H1 (cell line): ENCODE measurements at regions not wholly inside any gene's neighbourhood (a gene's known extent, or its start where the extent isn't known, plus 50 kb on each side); places are given as distances from the start of the nearest gene placed in this dataset.

Source experiments
- CTCF ChIA-PET: fragments of 300-600 bp; sonication (Branson Sonifier 250); formaldehyde crosslinking; loops from one replicate; lab custom pipeline; 2021; ENCODE audit not compliant: partially characterized antibody; lab: Charles Lee
- POLR2A ChIA-PET: fragments of 300-600 bp; sonication (Branson Sonifier 250); formaldehyde crosslinking; loops from one replicate; lab custom pipeline; 2021; ENCODE audit warnings: inconsistent platforms; ENCODE audit not compliant: partially characterized antibody; lab: Charles Lee
- DNase-seq, 2 experiments: peaks; one replicate each; pipeline versions ENCODE4 v3.0.0 to v3.0.0-alpha.2; 2010 to 2022; ENCODE audit warnings: low spot score in 2 of 2, low read depth in 1 of 2, mixed read lengths in 1 of 2
- FAIRE-seq: peaks from 2 replicates; lab custom pipeline; 2011; peaks lifted over from hg19 to GRCh38; lab: Jason Lieb, UNC
- H2AFZ ChIP-seq: 2 replicates; pipeline ENCODE4 v1.8.1; 2012; ENCODE audit warnings: low read length, inconsistent platforms
- H2AK5ac ChIP-seq: 2 replicates; pipeline ENCODE4 v1.6.1; 2013; ENCODE audit warnings: low read depth, low read length
- H2BK120ac ChIP-seq: replicated peaks from 2 replicates; pipeline ENCODE3; 2013; ENCODE audit warnings: low read depth, low read length, inconsistent platforms
- H2BK12ac ChIP-seq: 2 replicates; pipeline ENCODE4 v1.6.1; 2013; ENCODE audit warnings: low read depth, low read length
- H2BK15ac ChIP-seq: 2 replicates; pipeline ENCODE4 v1.6.1; 2013; ENCODE audit warnings: low read length
- H2BK20ac ChIP-seq: 2 replicates; pipeline ENCODE4 v1.6.1; 2013; ENCODE audit warnings: low read length
- H2BK5ac ChIP-seq: 2 replicates; pipeline ENCODE4 v1.6.1; 2013; ENCODE audit warnings: low read depth, low read length
- H3K14ac ChIP-seq: 2 replicates; pipeline ENCODE4 v1.6.1; 2013; ENCODE audit warnings: inconsistent platforms; ENCODE audit not compliant: insufficient read length
- H3K18ac ChIP-seq: 2 replicates; pipeline ENCODE4 v1.6.1; 2013; ENCODE audit warnings: low read length; ENCODE audit errors: extremely low read depth
- H3K23ac ChIP-seq: 2 replicates; pipeline ENCODE4 v1.6.1; 2013; ENCODE audit warnings: inconsistent platforms; ENCODE audit not compliant: insufficient read length
- H3K23me2 ChIP-seq: 2 replicates; pipeline ENCODE4 v1.6.1; 2013; ENCODE audit warnings: low read depth, low read length
- H3K27ac ChIP-seq: 2 replicates; pipeline ENCODE4 v1.6.1; 2011; ENCODE audit warnings: low read depth, low read length, inconsistent platforms
- H3K27me3 ChIP-seq, 4 experiments: replicated peaks in 1 of 4; 1 replicate in 1 of 4; 2 replicates in 3 of 4; pipeline versions ENCODE4 v1.6.1 to v1.8.1; 2011 to 2013; ENCODE audit warnings: low read length in 3 of 4, mild to moderate bottlenecking in 3 of 4, inconsistent platforms in 2 of 4, mixed read lengths in 2 of 4, moderate library complexity in 1 of 4; ENCODE audit not compliant: control insufficient read depth in 3 of 4, insufficient read depth in 3 of 4; ENCODE audit errors: extremely low read depth in 1 of 4
- H3K36me3 ChIP-seq, 4 experiments: 2 replicates each; pipeline versions ENCODE4 v1.6.1 to v1.8.1; 2011 to 2013; ENCODE audit warnings: mild to moderate bottlenecking in 4 of 4, low read length in 3 of 4, moderate library complexity in 2 of 4, control low read depth in 1 of 4, inconsistent platforms in 1 of 4; ENCODE audit not compliant: insufficient read depth in 4 of 4, control insufficient read depth in 2 of 4
- H3K4ac ChIP-seq: replicated peaks from 2 replicates; pipeline ENCODE3; 2013; ENCODE audit warnings: low read length, low read depth, mixed read lengths, inconsistent platforms; ENCODE audit not compliant: insufficient read length
- H3K4me1 ChIP-seq, 4 experiments: replicated peaks in 1 of 4; 1 replicate in 1 of 4; 2 replicates in 3 of 4; pipeline versions ENCODE4 v1.6.1 to v1.8.1; 2011 to 2013; ENCODE audit warnings: low read length in 3 of 4, inconsistent platforms in 2 of 4, mixed read lengths in 1 of 4; ENCODE audit not compliant: insufficient read depth in 4 of 4, control insufficient read depth in 3 of 4
- H3K4me2 ChIP-seq, 2 experiments: 2 replicates each; pipeline versions ENCODE4 v1.6.1 to v1.8.1; 2011 to 2013; ENCODE audit warnings: low read depth in 2 of 2, low read length in 2 of 2, control low read depth in 1 of 2, inconsistent platforms in 1 of 2, mild to moderate bottlenecking in 1 of 2; ENCODE audit not compliant: insufficient read depth in 1 of 2
- H3K4me3 ChIP-seq, 4 experiments: fragments of 200-600, 300-600 bp in 1 of 4; sonication (generic), shearing (Covaris generic), sonication (Bioruptor Twin) in 1 of 4; 2 replicates each; pipeline versions ENCODE4 v1.5.1 to v1.8.1; 2011 to 2016; ENCODE audit warnings: low read length in 4 of 4, low read depth in 3 of 4, control low read depth in 2 of 4, inconsistent platforms in 2 of 4, mild to moderate bottlenecking in 2 of 4, mixed read lengths in 1 of 4, moderate library complexity in 1 of 4; ENCODE audit not compliant: insufficient read depth in 2 of 4; ENCODE audit errors: extremely low read depth in 1 of 4
- H3K56ac ChIP-seq: replicated peaks from 2 replicates; pipeline ENCODE3; 2013; ENCODE audit warnings: low read depth, mild to moderate bottlenecking, mixed read lengths, low read length, inconsistent platforms; ENCODE audit not compliant: insufficient read length
- H3K79me1 ChIP-seq: 2 replicates; pipeline ENCODE4 v1.6.1; 2013; ENCODE audit warnings: low read depth, low read length, control low read depth
- H3K79me2 ChIP-seq, 2 experiments: 2 replicates each; pipeline versions ENCODE4 v1.6.1 to v1.8.1; 2012 to 2013; ENCODE audit warnings: low read length in 2 of 2, mild to moderate bottlenecking in 2 of 2, inconsistent platforms in 1 of 2; ENCODE audit not compliant: insufficient read depth in 2 of 2, control insufficient read depth in 1 of 2
- H3K9ac ChIP-seq, 4 experiments: replicated peaks in 1 of 4; 1 replicate in 1 of 4; 2 replicates in 3 of 4; pipeline versions ENCODE4 v1.6.1 to v1.8.1; 2011 to 2013; ENCODE audit warnings: low read depth in 3 of 4, low read length in 3 of 4, control low read depth in 2 of 4, mild to moderate bottlenecking in 2 of 4, moderate library complexity in 2 of 4, inconsistent platforms in 1 of 4; ENCODE audit errors: extremely low read depth in 1 of 4
- H3K9me3 ChIP-seq, 2 experiments: 2 replicates each; pipeline versions ENCODE4 v1.6.1 to v1.8.1; 2012 to 2013; ENCODE audit warnings: mild to moderate bottlenecking in 2 of 2, moderate library complexity in 2 of 2, control low read depth in 1 of 2, inconsistent platforms in 1 of 2, low read depth in 1 of 2, low read length in 1 of 2, mixed read lengths in 1 of 2; ENCODE audit not compliant: insufficient read depth in 2 of 2
- H4K20me1 ChIP-seq, 2 experiments: replicated peaks in 1 of 2; 2 replicates each; pipeline versions ENCODE3 to v1.8.1; 2011 to 2013; ENCODE audit warnings: inconsistent platforms in 2 of 2, low read length in 2 of 2, mild to moderate bottlenecking in 1 of 2; ENCODE audit not compliant: insufficient read depth in 2 of 2, control insufficient read depth in 1 of 2
- H4K5ac ChIP-seq: 2 replicates; pipeline ENCODE4 v1.6.1; 2013; ENCODE audit warnings: low read length, low read depth, mixed read lengths, inconsistent platforms; ENCODE audit not compliant: insufficient read length
- H4K8ac ChIP-seq: 2 replicates; pipeline ENCODE4 v1.8.0; 2013; ENCODE audit warnings: mild to moderate bottlenecking, moderate library complexity, low read length, inconsistent platforms; ENCODE audit not compliant: insufficient read depth; ENCODE audit errors: extremely low read depth
- H4K91ac ChIP-seq: replicated peaks from 2 replicates; pipeline ENCODE3; 2013; ENCODE audit warnings: low read length, mixed read lengths, inconsistent platforms; ENCODE audit not compliant: insufficient read length
- BRCA1 ChIP-seq: IDR thresholded peaks from 2 replicates; pipeline ENCODE4 v1.6.1; 2012; ENCODE audit warnings: low read depth, low read length, improper control_type of control experiment
- CEBPB ChIP-seq: IDR thresholded peaks from 2 replicates; pipeline ENCODE4 v1.6.1; 2012; ENCODE audit warnings: low read depth, low read length
- E2F6 ChIP-seq: IDR thresholded peaks from 2 replicates; pipeline ENCODE4 v1.6.1; 2012; ENCODE audit warnings: inconsistent platforms
- EZH2 ChIP-seq: fragments of 200-600 bp; sonication (generic); IDR thresholded peaks from 2 replicates; pipeline ENCODE4 v1.7.1; 2012; ENCODE audit warnings: low read depth, mild to moderate bottlenecking, moderate library complexity, low read length, inconsistent platforms; ENCODE audit not compliant: severe bottlenecking
- FOSL1 ChIP-seq: IDR thresholded peaks from 2 replicates; pipeline ENCODE4 v1.6.1; 2011; ENCODE audit warnings: mild to moderate bottlenecking, low read depth, low read length, moderate library complexity; ENCODE audit not compliant: insufficient read depth
- GABPA ChIP-seq: IDR thresholded peaks from 2 replicates; pipeline ENCODE4 v1.6.1; 2011; ENCODE audit warnings: mild to moderate bottlenecking, low read length, moderate library complexity, borderline replicate concordance; ENCODE audit not compliant: insufficient read depth
- JUND ChIP-seq: IDR thresholded peaks from 2 replicates; pipeline ENCODE4 v1.6.1; 2011; ENCODE audit warnings: mild to moderate bottlenecking, improper control_type of control experiment, low read length
- KDM1A ChIP-seq: fragments of 200-600, 300-600 bp; sonication (generic); IDR thresholded peaks from 2 replicates; pipeline ENCODE4 v1.7.1; 2016; ENCODE audit warnings: mild to moderate bottlenecking, low read length, borderline replicate concordance
- MAFK ChIP-seq: IDR thresholded peaks from 2 replicates; pipeline ENCODE4 v1.6.1; 2012; ENCODE audit warnings: low read depth, mild to moderate bottlenecking, improper control_type of control experiment, low read length
- NRF1 ChIP-seq: IDR thresholded peaks from 2 replicates; pipeline ENCODE4 v1.6.1; 2011; ENCODE audit warnings: mild to moderate bottlenecking, low read depth, low read length, improper control_type of control experiment
- POLR2AphosphoS5 ChIP-seq: IDR thresholded peaks from 2 replicates; pipeline ENCODE4 v1.6.1; 2011; ENCODE audit warnings: low read depth, low read length
- RXRA ChIP-seq: IDR thresholded peaks from 2 replicates; pipeline ENCODE4 v1.6.1; 2011; ENCODE audit warnings: low read depth, mild to moderate bottlenecking, low read length, moderate library complexity; ENCODE audit not compliant: insufficient read depth
- SP2 ChIP-seq: IDR thresholded peaks from 2 replicates; pipeline ENCODE4 v1.6.1; 2012; ENCODE audit warnings: mild to moderate bottlenecking, low read length, inconsistent platforms
- WGBS, 2 experiments: shearing (Covaris generic) in 1 of 2; methylation state at CpG; one replicate each; pipeline versions ENCODE4 v1.1.6 to v1.1.7; 2013 to 2015; ENCODE audit warnings: low lambda C conversion rate in 2 of 2, mixed read lengths in 2 of 2, inconsistent platforms in 1 of 2, low coverage in 1 of 2, missing lambda C conversion rate in 1 of 2; ENCODE audit not compliant: insufficient replicate concordance in 2 of 2, insufficient coverage in 1 of 2, insufficient read length in 1 of 2; ENCODE audit errors: extremely low coverage in 1 of 2, missing lambda C conversion rate in 1 of 2; 5-methylcytosine and 5-hydroxymethylcytosine counted together

- H2BK5ac ChIP-seq = no peak overlapping the region
- no peak overlapping the region for H3K4me2 ChIP-seq
- H3K18ac ChIP-seq = no peak overlapping the region
- H2AK5ac ChIP-seq = no peak overlapping the region
- DNase-seq (no peak), FAIRE-seq (no peak)
- no peak overlapping the region for H2AFZ ChIP-seq
- H3K9me3 ChIP-seq = no peaks in the 10 kb centered on the region
- H3K4me1 ChIP-seq = no peaks in the 10 kb centered on the region; a peak in 2 of 7 replicates
- H4K8ac ChIP-seq = no peak overlapping the region
- no peaks in the 10 kb centered on the region for H3K36me3 ChIP-seq
- no peaks in the 10 kb centered on the region for H3K23me2 ChIP-seq
- TF ChIP-seq GABPA (no peak), MAFK (no peak), RXRA (no peak), JUND (no peak), CEBPB (no peak), SP2 (no peak), E2F6 (no peak), KDM1A (no peak), EZH2 (no peak), FOSL1 (no peak), BRCA1 (no peak), POLR2AphosphoS5 (no peak), NRF1 (no peak)
- H3K9ac ChIP-seq = no peak overlapping the region
- H2BK120ac ChIP-seq = no peak overlapping the region
- no peak overlapping the region for H2BK15ac ChIP-seq
- H3K27ac ChIP-seq = no peak overlapping the region
- 88% methylated on average over 7 of the region's 13 CpGs; no CpG with 5 or more reads in 1 of the 2 experiments for WGBS, 2 experiments
- no peaks in the 10 kb centered on the region for H3K79me2 ChIP-seq
- no peak overlapping the region for H3K56ac ChIP-seq
- H3K79me1 ChIP-seq = no peaks in the 10 kb centered on the region
- no peaks in the 10 kb centered on the region for H4K20me1 ChIP-seq
- H3K14ac ChIP-seq = no peak overlapping the region
- H2BK20ac ChIP-seq = no peak overlapping the region
- no peak overlapping the region for H4K91ac ChIP-seq
- no peak overlapping the region for H4K5ac ChIP-seq
- H3K27me3 ChIP-seq = no peaks in the 10 kb centered on the region
- no peak overlapping the region for H3K4me3 ChIP-seq
- CTCF ChIA-PET = interaction anchor here (2.3 kb wide), 1 partner anchor 77 kb away, joined by 5 read pairs; no protein-coding TSS in a partner anchor
- POLR2A ChIA-PET = no interaction called here
- H2BK12ac ChIP-seq = no peak overlapping the region
- H3K23ac ChIP-seq = no peak overlapping the region
- H3K4ac ChIP-seq = no peak overlapping the region
These were observed 151.2 kb upstream of the PTPN1 start for GRCh38 chr20:50358971-50359370.
